ENCODE measurements at regions not wholly inside any gene's neighbourhood (a gene's known extent, or its start where the extent isn't known, plus 50 kb on each side); places are given as distances from the start of the nearest gene placed in this dataset.

DNA sequence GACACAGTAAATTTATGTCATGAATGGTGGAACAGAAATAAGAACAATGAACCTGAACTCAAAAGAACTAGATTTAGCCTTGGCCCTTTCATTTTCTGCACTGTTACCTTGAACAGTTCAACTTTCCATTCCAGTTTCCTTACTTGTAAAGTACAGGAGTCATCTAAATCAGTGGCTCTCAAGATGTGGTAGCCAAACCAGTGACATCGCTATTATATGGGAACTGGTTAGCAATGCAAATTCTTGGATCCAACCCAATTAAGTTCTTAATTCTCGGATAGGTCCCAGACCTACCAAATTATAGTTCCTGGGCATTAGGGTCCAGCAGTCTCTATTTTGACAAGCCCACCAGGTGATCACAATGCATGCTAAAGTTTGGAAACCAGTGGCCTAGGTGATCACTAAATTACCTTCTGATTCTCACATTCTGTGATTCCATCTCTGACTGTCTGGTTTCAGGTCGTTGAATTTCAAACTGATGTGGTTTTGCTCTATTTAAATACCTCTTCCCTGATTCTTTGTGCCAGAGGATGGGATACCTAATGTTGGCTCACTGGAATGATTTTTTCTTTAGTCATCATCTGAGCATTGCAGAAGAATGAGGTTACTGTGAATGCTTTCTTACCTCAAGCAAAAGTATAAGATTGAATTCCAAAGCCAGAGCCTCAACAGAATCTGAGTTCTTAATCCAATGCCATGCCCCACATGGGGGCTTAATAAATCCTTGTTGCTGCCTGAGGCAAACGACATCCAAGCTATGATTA lies 253.8 kb downstream of the ENC1 start:
- Histone ChIP-seq H3K4me1 (peaks cover 21% of the 10 kb centered on the region), H3K4me3 (ENCODE audit: low read depth, low read length) (no peak overlapping the region), H3K36me3 (ENCODE audit: control insufficient read depth, insufficient read depth, low read length) (no peaks in the 10 kb centered on the region), H3K27me3 (replicated peaks; ENCODE audit: control insufficient read depth, insufficient read depth, low read length) (no peaks in the 10 kb centered on the region), H3K9me3 (no peaks in the 10 kb centered on the region; the same call in 1 of the 2 replicates)
- H3K36me3 Mint-ChIP-seq (ENCODE audit: insufficient read depth, unreplicated experiment) = no peaks in the 10 kb centered on the region
- no peak overlapping the region for H3K27ac Mint-ChIP-seq (ENCODE audit: unreplicated experiment)
- CTCF ChIA-PET = no interaction called here
- TF ChIP-seq, protein P1, sequence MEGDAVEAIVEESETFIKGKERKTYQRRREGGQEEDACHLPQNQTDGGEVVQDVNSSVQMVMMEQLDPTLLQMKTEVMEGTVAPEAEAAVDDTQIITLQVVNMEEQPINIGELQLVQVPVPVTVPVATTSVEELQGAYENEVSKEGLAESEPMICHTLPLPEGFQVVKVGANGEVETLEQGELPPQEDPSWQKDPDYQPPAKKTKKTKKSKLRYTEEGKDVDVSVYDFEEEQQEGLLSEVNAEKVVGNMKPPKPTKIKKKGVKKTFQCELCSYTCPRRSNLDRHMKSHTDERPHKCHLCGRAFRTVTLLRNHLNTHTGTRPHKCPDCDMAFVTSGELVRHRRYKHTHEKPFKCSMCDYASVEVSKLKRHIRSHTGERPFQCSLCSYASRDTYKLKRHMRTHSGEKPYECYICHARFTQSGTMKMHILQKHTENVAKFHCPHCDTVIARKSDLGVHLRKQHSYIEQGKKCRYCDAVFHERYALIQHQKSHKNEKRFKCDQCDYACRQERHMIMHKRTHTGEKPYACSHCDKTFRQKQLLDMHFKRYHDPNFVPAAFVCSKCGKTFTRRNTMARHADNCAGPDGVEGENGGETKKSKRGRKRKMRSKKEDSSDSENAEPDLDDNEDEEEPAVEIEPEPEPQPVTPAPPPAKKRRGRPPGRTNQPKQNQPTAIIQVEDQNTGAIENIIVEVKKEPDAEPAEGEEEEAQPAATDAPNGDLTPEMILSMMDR (IDR thresholded peaks at IDR 0.05; ENCODE audit: insufficient read depth in 1 of 2, low read depth in 1 of 2, low read length in 1 of 2, severe bottlenecking in 1 of 2, unreplicated experiment in 1 of 2) = no peak
- no peaks in the 10 kb centered on the region for H3K27me3 Mint-ChIP-seq (ENCODE audit: insufficient read depth, unreplicated experiment)
- H3K4me3 Mint-ChIP-seq (ENCODE audit: unreplicated experiment) = no peak overlapping the region
- intact Hi-C loops (cut with micrococcal nuclease; ENCODE audit: unreplicated experiment) = no loop called here
- H3K9me3 Mint-ChIP-seq (ENCODE audit: unreplicated experiment) = no peaks in the 10 kb centered on the region
- DNase-seq = no peak
- no TSS peak for BruUV-seq (replicated peaks)
- peaks cover 13% of the 10 kb centered on the region for H3K4me1 Mint-ChIP-seq (ENCODE audit: low read depth, unreplicated experiment)
- POLR2A ChIA-PET = no interaction called here

DNA sequence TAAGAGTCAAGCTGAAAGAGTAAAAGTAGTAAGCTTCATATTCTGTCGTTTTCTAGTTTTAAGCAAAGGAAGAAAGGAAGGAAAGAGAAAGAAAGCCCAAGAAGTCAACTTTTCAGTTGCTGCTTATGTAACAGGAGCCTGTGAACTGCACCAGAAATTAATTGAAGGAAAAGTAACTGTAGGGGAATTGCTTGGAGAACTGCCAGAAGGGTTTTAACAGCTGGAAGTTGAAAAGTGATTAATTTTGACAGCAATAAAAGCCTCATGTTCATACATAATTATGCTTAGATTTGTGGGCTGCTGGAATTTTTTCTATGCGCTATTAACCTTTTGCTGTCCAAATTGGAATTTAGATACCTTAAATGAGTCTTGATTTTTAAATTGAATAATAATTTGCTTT lies 255.7 kb downstream of the ENC1 start:
- BruUV-seq (replicated peaks) = no TSS peak
- no peak overlapping the region for H3K27ac Mint-ChIP-seq (ENCODE audit: unreplicated experiment)
- no peak for DNase-seq
- POLR2A ChIA-PET = no interaction called here
- H3K4me1 Mint-ChIP-seq (ENCODE audit: low read depth, unreplicated experiment) = peaks cover 12% of the 10 kb centered on the region
- H3K4me1 ChIP-seq = peaks cover 19% of the 10 kb centered on the region
- H3K36me3 ChIP-seq (ENCODE audit: control insufficient read depth, insufficient read depth, low read length) = no peaks in the 10 kb centered on the region
- intact Hi-C loops (cut with micrococcal nuclease; ENCODE audit: unreplicated experiment) = no loop called here
- CTCF ChIA-PET = no interaction called here
- H3K9me3 Mint-ChIP-seq (ENCODE audit: unreplicated experiment) = no peaks in the 10 kb centered on the region
- TF ChIP-seq, protein P1 (IDR thresholded peaks at IDR 0.05; ENCODE audit: insufficient read depth in 1 of 2, low read depth in 1 of 2, low read length in 1 of 2, severe bottlenecking in 1 of 2, unreplicated experiment in 1 of 2) = no peak
- H3K4me3 Mint-ChIP-seq (ENCODE audit: unreplicated experiment) = no peak overlapping the region
- H3K9me3 ChIP-seq = no peaks in the 10 kb centered on the region; the same call in 1 of the 2 replicates
- no peak overlapping the region for H3K4me3 ChIP-seq (ENCODE audit: low read depth, low read length)
- H3K27me3 Mint-ChIP-seq (ENCODE audit: insufficient read depth, unreplicated experiment) = no peaks in the 10 kb centered on the region
- no peaks in the 10 kb centered on the region for H3K36me3 Mint-ChIP-seq (ENCODE audit: insufficient read depth, unreplicated experiment)
- H3K27me3 ChIP-seq (replicated peaks; ENCODE audit: control insufficient read depth, insufficient read depth, low read length) = no peaks in the 10 kb centered on the region

DNA sequence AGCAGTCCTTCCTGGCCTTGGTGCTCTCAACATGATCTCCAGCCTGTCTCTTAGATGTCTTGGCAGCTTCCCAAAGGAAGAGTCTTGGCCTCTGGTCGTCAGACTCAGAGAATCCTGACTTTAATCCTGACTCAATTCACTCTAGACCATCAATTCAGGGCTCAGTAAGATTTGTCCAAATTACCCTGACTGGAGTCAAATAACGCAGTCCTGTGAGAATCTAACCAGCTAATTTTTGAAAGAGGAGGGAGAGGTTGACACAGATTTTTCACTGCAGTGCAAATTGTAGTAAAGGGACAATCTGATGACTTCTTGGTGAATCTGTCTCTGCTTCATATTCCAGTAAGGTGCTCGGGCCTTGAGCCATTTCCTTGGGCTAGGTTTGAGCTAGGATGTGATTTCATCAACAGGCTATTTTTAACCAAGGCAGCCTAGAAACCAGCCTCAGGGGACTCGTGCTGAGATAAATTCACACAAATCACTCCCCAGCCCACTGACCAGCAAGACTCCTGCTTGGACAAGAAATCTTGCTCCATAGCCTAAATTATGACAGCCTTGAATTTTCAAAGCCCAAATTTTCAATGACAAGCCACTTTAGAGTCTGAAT lies 257.4 kb downstream of the ENC1 start:
- TF ChIP-seq, protein P1 (IDR thresholded peaks at IDR 0.05; ENCODE audit: insufficient read depth in 1 of 2, low read depth in 1 of 2, low read length in 1 of 2, severe bottlenecking in 1 of 2, unreplicated experiment in 1 of 2) = no peak
- Histone ChIP-seq H3K4me1 (peaks cover 21% of the 10 kb centered on the region), H3K4me3 (ENCODE audit: low read depth, low read length) (no peak overlapping the region), H3K36me3 (ENCODE audit: control insufficient read depth, insufficient read depth, low read length) (no peaks in the 10 kb centered on the region), H3K9me3 (no peaks in the 10 kb centered on the region; the same call in 1 of the 2 replicates), H3K27me3 (replicated peaks; ENCODE audit: control insufficient read depth, insufficient read depth, low read length) (no peaks in the 10 kb centered on the region)
- Mint-ChIP-seq H3K4me3 (ENCODE audit: unreplicated experiment) (no peak overlapping the region), H3K9me3 (ENCODE audit: unreplicated experiment) (no peaks in the 10 kb centered on the region), H3K27ac (ENCODE audit: unreplicated experiment) (no peak overlapping the region), H3K27me3 (ENCODE audit: insufficient read depth, unreplicated experiment) (no peaks in the 10 kb centered on the region), H3K4me1 (ENCODE audit: low read depth, unreplicated experiment) (peaks cover 16% of the 10 kb centered on the region), H3K36me3 (ENCODE audit: insufficient read depth, unreplicated experiment) (no peaks in the 10 kb centered on the region)
- DNase-seq = no peak
- no TSS peak for BruUV-seq (replicated peaks)
- ChIA-PET POLR2A (no interaction called here), CTCF (no interaction called here)
- intact Hi-C loops (cut with micrococcal nuclease; ENCODE audit: unreplicated experiment) = no loop called here
